H9 (cell line): ENCODE measurements at regions not wholly inside any gene's neighbourhood (a gene's known extent, or its start where the extent isn't known, plus 50 kb on each side); places are given as distances from the start of the nearest gene placed in this dataset.

Source experiments
- DNase-seq: peaks from one replicate; pipeline ENCODE4 v3.0.0-alpha.2; 2017
- H2AFZ ChIP-seq: one replicate; pipeline ENCODE4 v1.6.1; 2013; ENCODE audit warnings: mild to moderate bottlenecking, low read length, control low read depth, moderate library complexity
- H2AK5ac ChIP-seq: 2 replicates; pipeline ENCODE4 v1.6.1; 2013; ENCODE audit warnings: low read length, control low read depth, mixed read lengths; ENCODE audit not compliant: insufficient read length
- H2BK120ac ChIP-seq: one replicate; pipeline ENCODE4 v1.6.1; 2013; ENCODE audit warnings: low read depth, mild to moderate bottlenecking, low read length, control low read depth, inconsistent platforms; ENCODE audit not compliant: poor library complexity, severe bottlenecking
- H2BK12ac ChIP-seq: 2 replicates; pipeline ENCODE4 v1.6.1; 2013; ENCODE audit warnings: low read length, control low read depth, mixed read lengths, low read depth; ENCODE audit not compliant: insufficient read length
- H2BK15ac ChIP-seq: 2 replicates; pipeline ENCODE4 v1.6.1; 2013; ENCODE audit warnings: low read depth, low read length, control low read depth
- H2BK20ac ChIP-seq: one replicate; pipeline ENCODE4 v1.6.1; 2013; ENCODE audit warnings: low read depth, mild to moderate bottlenecking, low read length, control low read depth, inconsistent platforms; ENCODE audit not compliant: poor library complexity, severe bottlenecking
- H2BK5ac ChIP-seq: 2 replicates; pipeline ENCODE4 v1.6.1; 2013; ENCODE audit warnings: low read length, control low read depth, mixed read lengths; ENCODE audit not compliant: insufficient read length
- H3K14ac ChIP-seq: 2 replicates; pipeline ENCODE4 v1.6.1; 2013; ENCODE audit warnings: low read length, control low read depth; ENCODE audit not compliant: insufficient read depth
- H3K18ac ChIP-seq: 2 replicates; pipeline ENCODE4 v1.6.1; 2013; ENCODE audit warnings: low read depth, mild to moderate bottlenecking, mixed read lengths, low read length, control low read depth; ENCODE audit not compliant: insufficient read length
- H3K23ac ChIP-seq: 2 replicates; pipeline ENCODE4 v1.6.1; 2013; ENCODE audit warnings: low read length, control low read depth, mixed read lengths, low read depth; ENCODE audit not compliant: insufficient read length
- H3K23me2 ChIP-seq: 2 replicates; pipeline ENCODE4 v1.6.1; 2013; ENCODE audit warnings: low read depth, mild to moderate bottlenecking, mixed read lengths, low read length, control low read depth; ENCODE audit not compliant: insufficient read length, poor library complexity, severe bottlenecking
- H3K27ac ChIP-seq: 2 replicates; pipeline ENCODE4 v1.5.1; 2013; ENCODE audit warnings: low read length, control low read depth, mixed read lengths, low read depth; ENCODE audit not compliant: insufficient read length
- H3K27me3 ChIP-seq: 2 replicates; pipeline ENCODE4 v1.6.1; 2013; ENCODE audit warnings: low read length, control low read depth, inconsistent platforms; ENCODE audit not compliant: insufficient read depth
- H3K4ac ChIP-seq: 2 replicates; pipeline ENCODE4 v1.6.1; 2013; ENCODE audit warnings: low read depth, mild to moderate bottlenecking, control low read depth, inconsistent platforms, low read length, moderate library complexity
- H3K4me1 ChIP-seq: 2 replicates; pipeline ENCODE4 v1.6.1; 2013; ENCODE audit warnings: low read length, control low read depth, inconsistent platforms; ENCODE audit not compliant: insufficient read depth
- H3K4me2 ChIP-seq: 2 replicates; pipeline ENCODE4 v1.6.1; 2013; ENCODE audit warnings: low read length, control low read depth, mixed read lengths; ENCODE audit not compliant: insufficient read length, insufficient read depth
- H3K56ac ChIP-seq: 2 replicates; pipeline ENCODE4 v1.6.1; 2013; ENCODE audit warnings: low read depth, mild to moderate bottlenecking, mixed read lengths, low read length, control low read depth; ENCODE audit not compliant: insufficient read length
- H3K79me1 ChIP-seq: 2 replicates; pipeline ENCODE4 v1.6.1; 2013; ENCODE audit warnings: low read depth, mild to moderate bottlenecking, moderate library complexity, low read length, control low read depth, inconsistent platforms; ENCODE audit not compliant: insufficient read depth, poor library complexity, severe bottlenecking
- H3K79me2 ChIP-seq: 2 replicates; pipeline ENCODE4 v1.6.1; 2013; ENCODE audit warnings: low read length, control low read depth, inconsistent platforms; ENCODE audit not compliant: insufficient read depth
- H3K9ac ChIP-seq: 2 replicates; pipeline ENCODE4 v1.6.1; 2013; ENCODE audit warnings: low read length, control low read depth, mixed read lengths; ENCODE audit not compliant: insufficient read length; ENCODE audit errors: extremely low read depth
- H3K9me3 ChIP-seq: one replicate; pipeline ENCODE4 v1.6.1; 2013; ENCODE audit warnings: low read depth, low read length, inconsistent platforms; ENCODE audit not compliant: control insufficient read depth
- H3T11ph ChIP-seq: one replicate; pipeline ENCODE4 v1.6.1; 2013; ENCODE audit warnings: mild to moderate bottlenecking, low read length, control low read depth, inconsistent platforms
- H4K20me1 ChIP-seq: one replicate; pipeline ENCODE4 v1.6.1; 2013; ENCODE audit not compliant: control insufficient read depth, insufficient read length, insufficient read depth
- H4K5ac ChIP-seq: 2 replicates; pipeline ENCODE4 v1.6.1; 2013; ENCODE audit warnings: low read depth, mild to moderate bottlenecking, mixed read lengths, low read length, control low read depth; ENCODE audit not compliant: insufficient read length
- H4K8ac ChIP-seq: replicated peaks from 2 replicates; pipeline ENCODE4 v1.6.1; 2013; ENCODE audit warnings: low read length, control low read depth, mixed read lengths, low read depth; ENCODE audit not compliant: insufficient read length
- H4K91ac ChIP-seq: 2 replicates; pipeline ENCODE4 v1.6.1; 2013; ENCODE audit warnings: low read depth, mild to moderate bottlenecking, moderate library complexity, mixed read lengths, low read length, control low read depth; ENCODE audit not compliant: insufficient read length
- H3K27ac Mint-ChIP-seq, 3 experiments: 2 replicates in 2 of 3; 3 replicates in 1 of 3; pipeline ENCODE4 v1.8.0; 2020 to 2021; ENCODE audit warnings: mixed read lengths in 3 of 3, mild to moderate bottlenecking in 1 of 3, moderate library complexity in 1 of 3
- H3K27me3 Mint-ChIP-seq: 2 replicates; pipeline ENCODE4 v1.8.0; 2021; ENCODE audit warnings: low read depth, mild to moderate bottlenecking, moderate library complexity, mixed read lengths
- H3K36me3 Mint-ChIP-seq, 3 experiments: 2 replicates in 2 of 3; 3 replicates in 1 of 3; pipeline ENCODE4 v1.8.0; 2020 to 2021; ENCODE audit warnings: low read depth in 3 of 3, mixed read lengths in 3 of 3; ENCODE audit not compliant: insufficient read depth in 1 of 3
- H3K4me1 Mint-ChIP-seq, 2 experiments: 2 replicates each; pipeline ENCODE4 v1.8.0; 2020; ENCODE audit warnings: mixed read lengths in 2 of 2
- H3K4me3 Mint-ChIP-seq, 2 experiments: 2 replicates in 1 of 2; 3 replicates in 1 of 2; pipeline ENCODE4 v1.8.0; 2020 to 2021; ENCODE audit warnings: mild to moderate bottlenecking in 2 of 2, mixed read lengths in 2 of 2, moderate library complexity in 1 of 2
- H3K9me3 Mint-ChIP-seq, 2 experiments: 2 replicates in 1 of 2; 3 replicates in 1 of 2; pipeline ENCODE4 v1.8.0; 2020; ENCODE audit warnings: mild to moderate bottlenecking in 2 of 2, mixed read lengths in 2 of 2, moderate library complexity in 1 of 2
- CTCF ChIP-seq: fragments of 200-600 bp; sonication (generic); conservative IDR thresholded peaks from 3 replicates; pipeline ENCODE4 v1.8.0; 2021; ENCODE audit warnings: antibody characterized with exemption, mild to moderate bottlenecking
- WGBS: extraction: QIAGEN DNeasy Blood & Tissue Kit; methylation state at CpG from one replicate; pipeline ENCODE4 v1.1.7; 2013; ENCODE audit warnings: missing lambda C conversion rate, low lambda C conversion rate, mixed read lengths; ENCODE audit not compliant: insufficient read length; ENCODE audit errors: extremely low coverage; 5-methylcytosine and 5-hydroxymethylcytosine counted together

GRCh38 chr17:77460514-77461046, 319.8 kb downstream of the SEC14L1 start:
- H2BK12ac ChIP-seq, result no peak overlapping the region
- H2AFZ ChIP-seq, result no peak overlapping the region
- H2BK120ac ChIP-seq, result no peak overlapping the region
- WGBS, result no CpG with 5 or more reads among the region's 9 CpGs
- no peaks in the 10 kb centered on the region for H3K9me3 ChIP-seq
- no peak overlapping the region for H2BK20ac ChIP-seq
- peak overlapping the region in 1 of 3 experiments; percentile 74; a peak in 2 of 7 replicates for H3K27ac Mint-ChIP-seq
- no peak overlapping the region for H4K8ac ChIP-seq
- H3K23ac ChIP-seq, result no peak overlapping the region
- no peak overlapping the region for H3K9ac ChIP-seq
- H3K4me3 Mint-ChIP-seq, result no peak overlapping the region; a peak in 1 of 5 replicates
- no peak overlapping the region for H3K56ac ChIP-seq
- no peak overlapping the region for H3K4ac ChIP-seq
- no peaks in the 10 kb centered on the region for H3K27me3 ChIP-seq
- peaks cover 9% of the 10 kb centered on the region; the same call in 1 of the 2 replicates for H3K79me2 ChIP-seq
- H3K9me3 Mint-ChIP-seq, result no peaks in the 10 kb centered on the region; a peak in 1 of 5 replicates
- H2BK5ac ChIP-seq, result no peak overlapping the region
- H3K36me3 Mint-ChIP-seq, result peaks cover 2 to 17% (median 13%) of the 10 kb centered on the region in 3 experiments; a peak in 6 of 7 replicates
- no peak overlapping the region for H4K91ac ChIP-seq
- no peak for TF ChIP-seq CTCF
- no peak overlapping the region for H3K27ac ChIP-seq
- peaks cover 3% of the 10 kb centered on the region for H3K79me1 ChIP-seq
- H3T11ph ChIP-seq, result no peak overlapping the region
- H4K5ac ChIP-seq, result no peak overlapping the region
- no peak overlapping the region for H3K4me2 ChIP-seq
- H3K4me1 ChIP-seq, result no peaks in the 10 kb centered on the region; the same call in 1 of the 2 replicates
- H2BK15ac ChIP-seq, result no peak overlapping the region
- peaks cover 39 to 47% of the 10 kb centered on the region in 2 experiments for H3K4me1 Mint-ChIP-seq
- no peak overlapping the region for H2AK5ac ChIP-seq
- H3K14ac ChIP-seq, result no peak overlapping the region
- H3K27me3 Mint-ChIP-seq, result no peaks in the 10 kb centered on the region
- DNase-seq, result no peak
- H4K20me1 ChIP-seq, result no peaks in the 10 kb centered on the region
- H3K23me2 ChIP-seq, result no peaks in the 10 kb centered on the region
- H3K18ac ChIP-seq, result no peak overlapping the region
